ENCODE measurements at regions not wholly inside any gene's neighbourhood (a gene's known extent, or its start where the extent isn't known, plus 50 kb on each side); places are given as distances from the start of the nearest gene placed in this dataset.

DNA sequence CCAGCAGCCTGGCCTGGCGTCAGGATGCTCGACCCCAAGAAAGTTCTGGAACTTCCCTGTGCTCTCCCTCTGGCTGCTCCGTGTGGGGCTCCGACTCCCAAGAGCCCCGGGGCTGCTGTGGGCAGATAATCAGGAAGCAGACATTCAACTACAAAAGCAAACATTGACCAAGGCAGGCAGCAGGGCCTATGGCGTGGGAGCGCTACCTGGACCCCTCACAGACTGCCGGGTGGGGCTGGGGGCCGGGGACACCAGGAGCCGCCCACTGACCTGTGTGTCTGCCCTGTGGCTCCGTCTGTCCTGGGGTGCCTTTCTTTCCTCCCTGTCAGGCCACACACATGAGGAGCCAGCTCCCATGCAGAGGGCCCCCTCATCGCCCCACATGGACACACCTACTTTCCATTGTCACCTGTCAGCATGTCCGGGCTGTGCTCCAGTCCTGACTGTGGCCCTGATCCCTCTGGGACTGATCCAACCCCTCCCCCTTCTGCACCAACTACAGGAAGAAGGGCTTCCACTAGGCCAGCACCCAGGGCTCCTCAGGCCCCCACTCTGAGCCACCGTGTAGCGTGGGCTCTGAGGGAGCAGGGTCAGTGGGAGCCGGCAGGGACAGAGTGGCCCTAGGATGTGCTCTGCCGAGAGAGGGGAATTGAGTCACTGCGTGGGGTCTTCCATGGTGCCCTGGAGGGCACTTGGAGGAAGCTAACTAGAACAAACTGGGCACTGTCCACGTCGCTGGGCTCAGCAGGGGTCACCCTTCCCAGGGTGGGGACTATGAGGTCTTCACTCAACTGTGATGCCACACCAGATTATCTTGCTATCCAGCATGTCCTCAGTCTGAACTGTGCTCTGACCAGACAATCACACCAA lies 215.4 kb upstream of the C14orf180 start:
- no peak for TF ChIP-seq SP1 (IDR thresholded peaks at IDR 0.05)
- TF ChIP-seq FOXM1 (IDR thresholded peaks at IDR 0.05; ENCODE audit: borderline replicate concordance): no peak
- TF ChIP-seq NFRKB (IDR thresholded peaks at IDR 0.05): no peak
- no peak for TF ChIP-seq L3MBTL2 (conservative IDR thresholded peaks at IDR 0.05)
- TF ChIP-seq ELF4 (IDR thresholded peaks at IDR 0.05): no peak
- TF ChIP-seq HDGF (IDR thresholded peaks at IDR 0.05; ENCODE audit: borderline replicate concordance): no peak
- TF ChIP-seq, protein P1, sequence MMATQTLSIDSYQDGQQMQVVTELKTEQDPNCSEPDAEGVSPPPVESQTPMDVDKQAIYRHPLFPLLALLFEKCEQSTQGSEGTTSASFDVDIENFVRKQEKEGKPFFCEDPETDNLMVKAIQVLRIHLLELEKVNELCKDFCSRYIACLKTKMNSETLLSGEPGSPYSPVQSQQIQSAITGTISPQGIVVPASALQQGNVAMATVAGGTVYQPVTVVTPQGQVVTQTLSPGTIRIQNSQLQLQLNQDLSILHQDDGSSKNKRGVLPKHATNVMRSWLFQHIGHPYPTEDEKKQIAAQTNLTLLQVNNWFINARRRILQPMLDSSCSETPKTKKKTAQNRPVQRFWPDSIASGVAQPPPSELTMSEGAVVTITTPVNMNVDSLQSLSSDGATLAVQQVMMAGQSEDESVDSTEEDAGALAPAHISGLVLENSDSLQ (IDR thresholded peaks at IDR 0.05): no peak
- no peak for TF ChIP-seq ZNF384 (IDR thresholded peaks at IDR 0.05)
- no peak for TF ChIP-seq CTBP1 (IDR thresholded peaks at IDR 0.05; ENCODE audit: borderline replicate concordance)
- no peak for TF ChIP-seq FOXK2 (IDR thresholded peaks at IDR 0.05)
- no peak for TF ChIP-seq ARNT (IDR thresholded peaks at IDR 0.05)
- no peak for TF ChIP-seq BHLHE40 (IDR thresholded peaks at IDR 0.05; ENCODE audit: borderline replicate concordance)

Measured in HEK293T (cell line).